ENCODE measurements at regions not wholly inside any gene's neighbourhood (a gene's known extent, or its start where the extent isn't known, plus 50 kb on each side); places are given as distances from the start of the nearest gene placed in this dataset.
"Not testable (repeated sequence)": the region's sequence is repeated elsewhere in the genome, so short reads cannot be mapped to it uniquely, and the experiment has no call there.

DNA sequence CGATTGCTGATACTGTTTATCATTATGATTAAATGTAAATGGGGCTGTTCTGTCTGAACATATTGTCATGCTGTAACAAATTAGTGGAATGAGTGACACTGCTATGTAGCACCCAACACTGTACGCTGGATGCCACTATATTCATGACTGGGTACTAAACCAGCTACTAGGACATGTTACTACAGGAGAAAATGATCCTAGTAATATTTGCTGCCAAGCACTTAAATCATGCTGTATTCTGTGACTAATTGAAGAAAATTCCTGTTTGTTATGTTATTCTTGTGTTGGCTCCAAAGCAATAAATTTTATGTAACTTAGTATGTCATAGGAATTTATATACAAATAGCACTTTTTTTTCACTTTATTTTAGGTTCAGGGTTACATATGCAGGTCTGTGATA is 804.2 kb downstream of the CENPC start:
- no peaks in the 10 kb centered on the region for H3K36me3 Mint-ChIP-seq (ENCODE audit: low read depth, unreplicated experiment)
- no peaks in the 10 kb centered on the region for H3K9me3 ChIP-seq (ENCODE audit: insufficient read depth, low read depth, low read length)
- H4K20me1 ChIP-seq (ENCODE audit: insufficient read depth, low read length) = no peaks in the 10 kb centered on the region
- H3K9me3 Mint-ChIP-seq (ENCODE audit: unreplicated experiment) = no peaks in the 10 kb centered on the region
- FAIRE-seq (no peak), DNase-seq (ENCODE audit: low read depth) (peak; percentile 23)
- TF ChIP-seq, protein P1, sequence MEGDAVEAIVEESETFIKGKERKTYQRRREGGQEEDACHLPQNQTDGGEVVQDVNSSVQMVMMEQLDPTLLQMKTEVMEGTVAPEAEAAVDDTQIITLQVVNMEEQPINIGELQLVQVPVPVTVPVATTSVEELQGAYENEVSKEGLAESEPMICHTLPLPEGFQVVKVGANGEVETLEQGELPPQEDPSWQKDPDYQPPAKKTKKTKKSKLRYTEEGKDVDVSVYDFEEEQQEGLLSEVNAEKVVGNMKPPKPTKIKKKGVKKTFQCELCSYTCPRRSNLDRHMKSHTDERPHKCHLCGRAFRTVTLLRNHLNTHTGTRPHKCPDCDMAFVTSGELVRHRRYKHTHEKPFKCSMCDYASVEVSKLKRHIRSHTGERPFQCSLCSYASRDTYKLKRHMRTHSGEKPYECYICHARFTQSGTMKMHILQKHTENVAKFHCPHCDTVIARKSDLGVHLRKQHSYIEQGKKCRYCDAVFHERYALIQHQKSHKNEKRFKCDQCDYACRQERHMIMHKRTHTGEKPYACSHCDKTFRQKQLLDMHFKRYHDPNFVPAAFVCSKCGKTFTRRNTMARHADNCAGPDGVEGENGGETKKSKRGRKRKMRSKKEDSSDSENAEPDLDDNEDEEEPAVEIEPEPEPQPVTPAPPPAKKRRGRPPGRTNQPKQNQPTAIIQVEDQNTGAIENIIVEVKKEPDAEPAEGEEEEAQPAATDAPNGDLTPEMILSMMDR (IDR thresholded peaks at IDR 0.05; ENCODE audit: insufficient read depth, low read depth, low read length) = no peak
- TF ChIP-seq EZH2 (IDR thresholded peaks at IDR 0.05; ENCODE audit: insufficient read depth, low read length) = no peak
- no peaks in the 10 kb centered on the region for H3K4me1 ChIP-seq (ENCODE audit: insufficient read depth, low read length)
- H3K9ac ChIP-seq (ENCODE audit: low read length) = no peak overlapping the region
- no peaks in the 10 kb centered on the region for H3K79me2 ChIP-seq (ENCODE audit: insufficient read depth, low read length)
- no peaks in the 10 kb centered on the region for H3K27me3 Mint-ChIP-seq (ENCODE audit: low read depth, unreplicated experiment)
- H3K4me3 ChIP-seq (ENCODE audit: insufficient read depth, low read depth, low read length) = no peak overlapping the region
- H3K4me3 Mint-ChIP-seq (ENCODE audit: unreplicated experiment) = no peak overlapping the region
- no peak overlapping the region for H3K27ac Mint-ChIP-seq (ENCODE audit: unreplicated experiment)
- H3K27me3 ChIP-seq (ENCODE audit: insufficient read depth, low read length) = no peaks in the 10 kb centered on the region
- H2AFZ ChIP-seq (ENCODE audit: low read depth, low read length) = no peak overlapping the region
- no peaks in the 10 kb centered on the region for H3K4me1 Mint-ChIP-seq (ENCODE audit: low read depth, unreplicated experiment)
- H3K27ac ChIP-seq (ENCODE audit: low read depth, low read length) = no peak overlapping the region
- no peaks in the 10 kb centered on the region for H3K36me3 ChIP-seq (ENCODE audit: insufficient read depth, low read length)
- H3K4me2 ChIP-seq (ENCODE audit: low read length) = no peak overlapping the region

DNA sequence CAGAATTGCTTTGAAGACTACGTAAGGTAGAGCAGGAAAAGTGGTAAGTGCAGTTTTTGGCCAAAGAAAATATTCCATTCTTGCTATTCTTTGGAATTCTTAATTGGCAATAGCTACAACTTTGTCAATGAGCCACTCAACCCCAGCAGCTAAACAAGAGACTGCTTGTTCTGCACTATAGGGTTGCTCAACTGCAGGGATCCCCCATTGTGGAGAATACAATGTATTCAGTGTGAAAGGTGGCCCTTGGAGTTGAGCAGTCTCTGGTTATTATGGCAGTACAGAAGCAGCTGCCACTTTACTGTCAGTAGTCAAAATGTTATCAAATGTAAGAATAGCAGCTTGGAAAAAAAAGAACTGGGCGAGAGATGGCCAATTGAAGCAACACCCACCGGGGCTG is 808.7 kb downstream of the CENPC start:
- Histone ChIP-seq H3K36me3 (ENCODE audit: insufficient read depth, low read length) (no peaks in the 10 kb centered on the region), H3K79me2 (ENCODE audit: insufficient read depth, low read length) (no peaks in the 10 kb centered on the region), H3K4me1 (ENCODE audit: insufficient read depth, low read length) (no peaks in the 10 kb centered on the region), H3K27me3 (ENCODE audit: insufficient read depth, low read length) (no peaks in the 10 kb centered on the region), H4K20me1 (ENCODE audit: insufficient read depth, low read length) (no peaks in the 10 kb centered on the region), H3K9me3 (ENCODE audit: insufficient read depth, low read depth, low read length) (no peaks in the 10 kb centered on the region), H3K4me2 (ENCODE audit: low read length) (no peak overlapping the region), H3K9ac (ENCODE audit: low read length) (no peak overlapping the region), H3K4me3 (ENCODE audit: insufficient read depth, low read depth, low read length) (no peak overlapping the region), H3K27ac (ENCODE audit: low read depth, low read length) (no peak overlapping the region), H2AFZ (ENCODE audit: low read depth, low read length) (no peak overlapping the region)
- H3K9me3 Mint-ChIP-seq (ENCODE audit: unreplicated experiment) = no peaks in the 10 kb centered on the region
- no peak overlapping the region for H3K4me3 Mint-ChIP-seq (ENCODE audit: unreplicated experiment)
- H3K4me1 Mint-ChIP-seq (ENCODE audit: low read depth, unreplicated experiment) = no peaks in the 10 kb centered on the region
- DNase-seq (ENCODE audit: low read depth) (no peak), FAIRE-seq (no peak)
- H3K27ac Mint-ChIP-seq (ENCODE audit: unreplicated experiment) = no peak overlapping the region
- TF ChIP-seq, protein P1 (IDR thresholded peaks at IDR 0.05; ENCODE audit: insufficient read depth, low read depth, low read length) = no peak
- TF ChIP-seq EZH2 (IDR thresholded peaks at IDR 0.05; ENCODE audit: insufficient read depth, low read length) = no peak
- no peaks in the 10 kb centered on the region for H3K36me3 Mint-ChIP-seq (ENCODE audit: low read depth, unreplicated experiment)
- H3K27me3 Mint-ChIP-seq (ENCODE audit: low read depth, unreplicated experiment) = no peaks in the 10 kb centered on the region

DNA sequence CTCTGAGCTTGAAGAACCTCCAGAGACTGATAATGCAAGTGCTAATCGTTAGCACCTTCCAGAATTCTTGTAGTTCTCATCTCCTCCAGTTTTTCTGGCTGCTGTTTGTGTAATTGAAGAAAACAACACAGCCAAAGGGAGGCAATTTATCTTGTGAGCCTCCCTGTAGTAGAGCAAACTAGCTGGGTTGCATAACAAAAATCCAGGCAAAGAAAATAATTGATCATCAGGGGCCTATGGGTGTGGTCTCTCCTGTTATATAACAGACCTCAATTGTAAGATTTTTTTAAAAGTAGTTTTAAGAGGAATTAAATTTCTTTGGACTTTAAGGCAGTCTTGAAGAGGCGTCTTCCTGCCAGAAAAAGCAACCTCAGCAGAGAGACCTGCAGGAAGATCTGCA is 817.0 kb downstream of the CENPC start:
- Mint-ChIP-seq H3K36me3 (ENCODE audit: low read depth, unreplicated experiment) (no peaks in the 10 kb centered on the region), H3K4me1 (ENCODE audit: low read depth, unreplicated experiment) (no peaks in the 10 kb centered on the region), H3K9me3 (ENCODE audit: unreplicated experiment) (no peaks in the 10 kb centered on the region), H3K4me3 (ENCODE audit: unreplicated experiment) (no peak overlapping the region), H3K27ac (ENCODE audit: unreplicated experiment) (no peak overlapping the region), H3K27me3 (ENCODE audit: low read depth, unreplicated experiment) (no peaks in the 10 kb centered on the region)
- H3K9me3 ChIP-seq (ENCODE audit: insufficient read depth, low read depth, low read length) = no peaks in the 10 kb centered on the region
- TF ChIP-seq, protein P1 (IDR thresholded peaks at IDR 0.05; ENCODE audit: insufficient read depth, low read depth, low read length) = no peak
- no peak for TF ChIP-seq EZH2 (IDR thresholded peaks at IDR 0.05; ENCODE audit: insufficient read depth, low read length)
- H3K79me2 ChIP-seq (ENCODE audit: insufficient read depth, low read length) = no peaks in the 10 kb centered on the region
- H3K27ac ChIP-seq (ENCODE audit: low read depth, low read length) = no peak overlapping the region
- H4K20me1 ChIP-seq (ENCODE audit: insufficient read depth, low read length) = no peaks in the 10 kb centered on the region
- H3K4me2 ChIP-seq (ENCODE audit: low read length) = no peak overlapping the region
- H3K9ac ChIP-seq (ENCODE audit: low read length) = no peak overlapping the region
- no peak overlapping the region for H3K4me3 ChIP-seq (ENCODE audit: insufficient read depth, low read depth, low read length)
- H3K27me3 ChIP-seq (ENCODE audit: insufficient read depth, low read length) = no peaks in the 10 kb centered on the region
- H3K4me1 ChIP-seq (ENCODE audit: insufficient read depth, low read length) = no peaks in the 10 kb centered on the region
- H2AFZ ChIP-seq (ENCODE audit: low read depth, low read length) = no peak overlapping the region
- DNase-seq (ENCODE audit: low read depth) = no peak
- FAIRE-seq = no peak
- H3K36me3 ChIP-seq (ENCODE audit: insufficient read depth, low read length) = no peaks in the 10 kb centered on the region

DNA sequence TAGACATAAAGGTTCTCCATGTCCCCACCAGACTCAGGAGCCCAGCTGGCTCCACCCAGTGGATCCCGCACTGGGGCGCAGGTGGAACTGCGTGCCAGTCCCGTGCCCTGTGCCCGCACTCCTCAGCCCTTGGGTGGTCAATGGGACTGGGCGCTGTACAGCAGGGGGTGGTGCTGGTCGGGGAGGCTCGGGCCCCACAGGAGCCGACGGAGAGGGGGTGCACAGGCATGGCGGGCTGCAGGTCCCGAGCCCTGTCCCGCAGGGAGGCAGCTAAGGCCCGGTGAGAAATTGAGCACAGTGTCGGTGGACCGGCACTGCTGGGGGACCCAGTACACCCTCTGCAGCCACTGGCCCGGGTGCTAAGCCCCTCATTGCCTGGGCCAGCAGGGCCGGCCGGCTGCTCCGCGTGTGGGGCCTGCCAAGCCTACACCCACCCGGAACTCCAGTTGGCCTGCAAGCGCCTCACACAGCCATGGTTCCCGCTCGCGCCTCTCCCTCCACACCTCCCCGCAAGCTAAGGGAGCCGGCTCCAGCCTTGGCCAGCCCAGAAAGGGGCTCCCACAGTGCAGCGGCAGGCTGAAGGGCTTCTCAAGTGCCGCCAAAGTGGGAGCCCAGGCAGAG is 832.9 kb downstream of the CENPC start:
- H3K27me3 Mint-ChIP-seq (ENCODE audit: low read depth, unreplicated experiment); FAIRE-seq; DNase-seq (ENCODE audit: low read depth): not testable (repeated sequence)

More for the DNA sequence above, 832.9 kb downstream of the CENPC start:
- H4K20me1 ChIP-seq (ENCODE audit: insufficient read depth, low read length); H3K4me1 Mint-ChIP-seq (ENCODE audit: low read depth, unreplicated experiment); H3K4me1 ChIP-seq (ENCODE audit: insufficient read depth, low read length); H3K36me3 Mint-ChIP-seq (ENCODE audit: low read depth, unreplicated experiment); H3K27ac ChIP-seq (ENCODE audit: low read depth, low read length); H2AFZ ChIP-seq (ENCODE audit: low read depth, low read length); H3K9me3 Mint-ChIP-seq (ENCODE audit: unreplicated experiment); H3K36me3 ChIP-seq (ENCODE audit: insufficient read depth, low read length); H3K9me3 ChIP-seq (ENCODE audit: insufficient read depth, low read depth, low read length); H3K4me2 ChIP-seq (ENCODE audit: low read length); H3K4me3 ChIP-seq (ENCODE audit: insufficient read depth, low read depth, low read length); H3K79me2 ChIP-seq (ENCODE audit: insufficient read depth, low read length); H3K27ac Mint-ChIP-seq (ENCODE audit: unreplicated experiment); H3K27me3 ChIP-seq (ENCODE audit: insufficient read depth, low read length); H3K9ac ChIP-seq (ENCODE audit: low read length); H3K4me3 Mint-ChIP-seq (ENCODE audit: unreplicated experiment): not testable (repeated sequence)

All from astrocyte (in vitro differentiated cells and primary cell).